ENCODE measurements at regions not wholly inside any gene's neighbourhood (a gene's known extent, or its start where the extent isn't known, plus 50 kb on each side); places are given as distances from the start of the nearest gene placed in this dataset.

DNA sequence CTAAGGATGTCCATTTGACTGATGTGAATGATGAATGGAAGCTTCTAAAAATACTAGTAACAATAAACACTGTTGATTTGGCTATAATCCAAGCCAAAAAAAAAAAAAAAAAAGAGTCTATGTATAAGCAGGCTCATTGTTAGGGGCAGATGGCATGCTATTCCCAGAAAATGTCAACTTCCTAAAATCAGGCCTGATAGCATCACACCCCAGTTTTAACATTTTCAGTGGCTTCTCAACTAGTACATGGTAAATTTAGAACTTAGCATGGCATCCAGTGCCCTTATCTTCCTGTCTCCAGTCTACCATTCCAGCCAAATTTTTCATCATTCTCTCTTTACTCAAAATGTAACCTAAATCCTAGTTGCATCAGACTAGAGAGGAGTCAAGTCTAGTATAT lies 288.2 kb upstream of the ZNF385D start:
- TF ChIP-seq, protein P1, sequence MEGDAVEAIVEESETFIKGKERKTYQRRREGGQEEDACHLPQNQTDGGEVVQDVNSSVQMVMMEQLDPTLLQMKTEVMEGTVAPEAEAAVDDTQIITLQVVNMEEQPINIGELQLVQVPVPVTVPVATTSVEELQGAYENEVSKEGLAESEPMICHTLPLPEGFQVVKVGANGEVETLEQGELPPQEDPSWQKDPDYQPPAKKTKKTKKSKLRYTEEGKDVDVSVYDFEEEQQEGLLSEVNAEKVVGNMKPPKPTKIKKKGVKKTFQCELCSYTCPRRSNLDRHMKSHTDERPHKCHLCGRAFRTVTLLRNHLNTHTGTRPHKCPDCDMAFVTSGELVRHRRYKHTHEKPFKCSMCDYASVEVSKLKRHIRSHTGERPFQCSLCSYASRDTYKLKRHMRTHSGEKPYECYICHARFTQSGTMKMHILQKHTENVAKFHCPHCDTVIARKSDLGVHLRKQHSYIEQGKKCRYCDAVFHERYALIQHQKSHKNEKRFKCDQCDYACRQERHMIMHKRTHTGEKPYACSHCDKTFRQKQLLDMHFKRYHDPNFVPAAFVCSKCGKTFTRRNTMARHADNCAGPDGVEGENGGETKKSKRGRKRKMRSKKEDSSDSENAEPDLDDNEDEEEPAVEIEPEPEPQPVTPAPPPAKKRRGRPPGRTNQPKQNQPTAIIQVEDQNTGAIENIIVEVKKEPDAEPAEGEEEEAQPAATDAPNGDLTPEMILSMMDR (IDR thresholded peaks at IDR 0.05; ENCODE audit: borderline replicate concordance) = no peak
- no peak for DNase-seq
- H3K9me3 ChIP-seq (replicated peaks) = no peaks in the 10 kb centered on the region
- no peaks in the 10 kb centered on the region for H3K27me3 ChIP-seq (ENCODE audit: low read depth)
- no peaks in the 10 kb centered on the region for H3K4me1 ChIP-seq
- no peak overlapping the region for H3K4me3 ChIP-seq
- no peaks in the 10 kb centered on the region for H3K36me3 ChIP-seq
- intact Hi-C loops (cut with micrococcal nuclease) = no loop called here
- no peak overlapping the region for H3K27ac ChIP-seq (replicated peaks)

DNA sequence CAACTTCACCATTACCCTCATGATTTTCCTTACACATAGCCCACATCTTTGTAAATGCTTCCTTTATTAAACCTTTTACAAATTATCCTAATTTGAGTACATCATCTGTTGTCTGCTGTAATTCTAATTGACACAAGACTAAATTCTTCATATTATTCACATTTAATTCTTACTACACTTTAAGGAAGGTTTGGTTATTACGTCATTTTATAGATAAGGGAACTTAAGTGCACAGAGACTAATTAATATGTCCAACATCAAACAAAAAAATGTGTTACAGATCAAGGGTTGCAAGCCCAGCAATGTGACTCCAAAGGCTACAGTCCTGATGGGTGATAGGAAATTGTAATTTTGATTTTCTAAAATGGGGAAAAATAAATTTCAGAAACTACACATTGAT lies 289.1 kb upstream of the ZNF385D start:
- no peak overlapping the region for H3K4me3 ChIP-seq
- intact Hi-C loops (cut with micrococcal nuclease) = no loop called here
- H3K4me1 ChIP-seq = no peaks in the 10 kb centered on the region
- no peaks in the 10 kb centered on the region for H3K36me3 ChIP-seq
- H3K9me3 ChIP-seq (replicated peaks) = no peaks in the 10 kb centered on the region
- no peak for DNase-seq
- H3K27ac ChIP-seq (replicated peaks) = no peak overlapping the region
- H3K27me3 ChIP-seq (ENCODE audit: low read depth) = no peaks in the 10 kb centered on the region
- TF ChIP-seq, protein P1 (IDR thresholded peaks at IDR 0.05; ENCODE audit: borderline replicate concordance) = no peak

DNA sequence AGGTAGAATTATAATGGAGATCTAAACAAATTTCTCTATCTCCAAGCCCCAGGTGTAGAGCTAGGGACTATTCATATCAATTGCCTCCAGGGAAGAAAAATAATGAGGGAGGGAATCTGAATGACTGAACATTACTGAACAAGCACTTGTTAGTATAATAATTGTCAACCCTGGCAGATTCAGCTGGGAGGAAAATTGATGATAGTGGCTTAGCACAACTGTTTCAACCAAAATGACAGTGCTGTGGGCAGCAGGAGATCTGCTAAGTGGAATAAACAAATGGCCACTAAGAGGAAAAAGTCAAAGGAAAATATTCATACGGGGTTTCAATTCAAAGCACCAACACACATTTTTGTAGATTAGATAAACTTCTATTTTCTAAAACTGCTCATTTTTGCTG lies 294.9 kb upstream of the ZNF385D start:
- H3K36me3 ChIP-seq = no peaks in the 10 kb centered on the region
- H3K27me3 ChIP-seq (ENCODE audit: low read depth) = no peaks in the 10 kb centered on the region
- TF ChIP-seq, protein P1 (IDR thresholded peaks at IDR 0.05; ENCODE audit: borderline replicate concordance) = no peak
- H3K4me3 ChIP-seq = no peak overlapping the region
- no peaks in the 10 kb centered on the region for H3K4me1 ChIP-seq
- H3K27ac ChIP-seq (replicated peaks) = no peak overlapping the region
- H3K9me3 ChIP-seq (replicated peaks) = peaks cover 15% of the 10 kb centered on the region
- intact Hi-C loops (cut with micrococcal nuclease) = no loop called here
- no peak for DNase-seq

DNA sequence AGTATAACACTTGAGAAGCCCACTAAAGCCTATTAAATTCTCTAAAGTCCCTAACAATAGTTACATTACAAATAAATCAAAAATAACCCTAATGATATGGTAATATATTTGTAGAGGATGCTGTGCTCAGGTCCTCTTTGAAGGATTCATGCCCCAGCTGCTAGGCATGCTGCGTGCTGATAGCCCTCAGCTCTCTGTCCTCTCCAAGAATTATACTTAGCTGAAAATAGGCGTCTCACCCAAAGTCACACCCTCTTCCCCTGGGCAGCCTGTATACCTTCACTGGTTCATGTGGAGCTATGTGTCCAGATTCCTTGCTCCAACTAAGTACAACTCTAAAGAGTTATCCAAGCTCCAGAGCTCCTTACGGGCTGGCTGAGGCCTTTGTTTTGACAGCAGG lies 312.5 kb upstream of the ZNF385D start:
- no peaks in the 10 kb centered on the region for H3K27me3 ChIP-seq (ENCODE audit: low read depth)
- no peak overlapping the region for H3K4me3 ChIP-seq
- TF ChIP-seq, protein P1 (IDR thresholded peaks at IDR 0.05; ENCODE audit: borderline replicate concordance) = no peak
- no peaks in the 10 kb centered on the region for H3K9me3 ChIP-seq (replicated peaks)
- no peaks in the 10 kb centered on the region for H3K4me1 ChIP-seq
- DNase-seq = no peak
- no peaks in the 10 kb centered on the region for H3K36me3 ChIP-seq
- intact Hi-C loops (cut with micrococcal nuclease) = no loop called here
- no peak overlapping the region for H3K27ac ChIP-seq (replicated peaks)

DNA sequence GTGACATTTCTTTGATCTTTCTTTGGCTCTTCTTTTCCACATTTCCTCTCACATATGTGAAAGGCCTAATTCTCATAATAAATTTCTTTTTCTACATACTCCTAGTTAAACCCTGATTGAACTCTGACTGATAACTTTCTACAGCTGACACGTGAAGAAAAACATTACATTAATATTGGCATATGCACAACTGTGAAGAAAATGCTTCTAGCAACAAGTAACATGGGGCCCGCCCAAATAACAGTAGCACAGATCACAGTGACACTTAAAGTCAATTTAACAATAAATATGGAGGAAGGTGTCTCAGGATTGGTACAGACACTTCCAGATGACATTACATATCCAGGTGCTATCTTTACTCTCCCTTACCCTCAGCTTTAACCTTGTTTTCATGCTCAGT lies 317.6 kb upstream of the ZNF385D start:
- Histone ChIP-seq H3K4me3 (no peak overlapping the region), H3K9me3 (replicated peaks) (no peaks in the 10 kb centered on the region), H3K36me3 (no peaks in the 10 kb centered on the region), H3K4me1 (no peaks in the 10 kb centered on the region), H3K27ac (replicated peaks) (no peak overlapping the region), H3K27me3 (ENCODE audit: low read depth) (no peaks in the 10 kb centered on the region)
- TF ChIP-seq, protein P1 (IDR thresholded peaks at IDR 0.05; ENCODE audit: borderline replicate concordance) = no peak
- no peak for DNase-seq
- intact Hi-C loops (cut with micrococcal nuclease) = no loop called here

DNA sequence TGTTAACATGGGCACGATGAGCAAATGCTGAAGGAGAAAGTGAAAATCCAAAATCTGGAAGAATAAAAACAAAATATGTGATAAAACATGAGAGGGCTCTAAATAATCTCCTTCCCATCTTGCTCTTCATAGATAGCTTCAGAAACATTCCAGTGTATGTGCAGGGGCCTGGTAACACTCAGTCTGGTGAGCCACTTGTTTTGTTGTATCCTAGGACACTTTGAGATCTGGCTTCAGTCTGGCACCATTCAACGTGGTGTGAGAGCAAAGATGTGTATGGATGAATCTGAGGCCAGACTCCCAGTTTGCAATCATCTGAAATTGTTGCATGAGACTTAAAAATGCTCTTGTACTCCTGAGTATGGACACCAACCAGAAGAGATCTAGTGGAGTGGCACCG lies 337.2 kb upstream of the ZNF385D start:
- H3K27me3 ChIP-seq (ENCODE audit: low read depth) = no peaks in the 10 kb centered on the region
- TF ChIP-seq, protein P1 (IDR thresholded peaks at IDR 0.05; ENCODE audit: borderline replicate concordance) = no peak
- H3K4me1 ChIP-seq = no peaks in the 10 kb centered on the region
- DNase-seq = no peak
- no peak overlapping the region for H3K27ac ChIP-seq (replicated peaks)
- intact Hi-C loops (cut with micrococcal nuclease) = no loop called here
- no peak overlapping the region for H3K4me3 ChIP-seq
- H3K36me3 ChIP-seq = no peaks in the 10 kb centered on the region
- H3K9me3 ChIP-seq (replicated peaks) = no peaks in the 10 kb centered on the region

Measured in left ventricle myocardium inferior (tissue), 1 donor.